H7 (cell line): ENCODE measurements at regions not wholly inside any gene's neighbourhood (a gene's known extent, or its start where the extent isn't known, plus 50 kb on each side); places are given as distances from the start of the nearest gene placed in this dataset.

ENCODE experiments used
- DNase-seq: peaks from one replicate; pipeline ENCODE4 v3.0.0; 2012
- H3K27me3 ChIP-seq: 2 replicates; pipeline ENCODE4 v1.6.0; 2011; ENCODE audit warnings: mild to moderate bottlenecking, low read length; ENCODE audit not compliant: control insufficient read depth, insufficient read depth
- H3K36me3 ChIP-seq: replicated peaks from 2 replicates; pipeline ENCODE4 v1.5.1; 2011; ENCODE audit warnings: low read length; ENCODE audit not compliant: control insufficient read depth, insufficient read depth
- H3K4me3 ChIP-seq: 2 replicates; pipeline ENCODE4 v1.5.1; 2011; ENCODE audit warnings: low read depth, mild to moderate bottlenecking, control low read depth, low read length, moderate library complexity; ENCODE audit not compliant: insufficient read depth

GRCh38 chr16:54398986-54399385, 112.4 kb upstream of the IRX3 start:
- H3K4me3 ChIP-seq = no peak overlapping the region
- DNase-seq = no peak
- H3K36me3 ChIP-seq = no peaks in the 10 kb centered on the region
- no peaks in the 10 kb centered on the region for H3K27me3 ChIP-seq

- Histone ChIP-seq H3K27me3 (no peaks in the 10 kb centered on the region), H3K36me3 (no peaks in the 10 kb centered on the region), H3K4me3 (no peak overlapping the region)
- DNase-seq = no peak
Observed at GRCh38 chr16:54397838-54398237, 111.3 kb upstream of the IRX3 start.

GRCh38 chr16:54397190-54397835, 110.7 kb upstream of the IRX3 start:
- Histone ChIP-seq H3K36me3 (no peaks in the 10 kb centered on the region), H3K4me3 (no peak overlapping the region), H3K27me3 (no peaks in the 10 kb centered on the region)
- no peak for DNase-seq

GRCh38 chr16:54389836-54390494, 103.4 kb upstream of the IRX3 start:
- no peak for DNase-seq
- Histone ChIP-seq H3K4me3 (no peak overlapping the region), H3K27me3 (no peaks in the 10 kb centered on the region), H3K36me3 (no peaks in the 10 kb centered on the region)

GRCh38 chr16:54385141-54385540, 98.6 kb upstream of the IRX3 start:
- no peak for DNase-seq
- no peaks in the 10 kb centered on the region for H3K27me3 ChIP-seq
- H3K36me3 ChIP-seq = no peaks in the 10 kb centered on the region
- H3K4me3 ChIP-seq = no peak overlapping the region

GRCh38 chr16:54381601-54382313, 95.2 kb upstream of the IRX3 start:
- no peak for DNase-seq
- no peak overlapping the region for H3K4me3 ChIP-seq
- no peaks in the 10 kb centered on the region for H3K27me3 ChIP-seq
- no peaks in the 10 kb centered on the region for H3K36me3 ChIP-seq

- no peak overlapping the region for H3K4me3 ChIP-seq
- no peaks in the 10 kb centered on the region for H3K27me3 ChIP-seq
- H3K36me3 ChIP-seq = no peaks in the 10 kb centered on the region
- no peak for DNase-seq
Observed at GRCh38 chr16:54375071-54375470, 88.5 kb upstream of the IRX3 start.

GRCh38 chr16:54373534-54374520, 87.2 kb upstream of the IRX3 start:
- H3K4me3 ChIP-seq = no peak overlapping the region
- no peaks in the 10 kb centered on the region for H3K27me3 ChIP-seq
- DNase-seq = no peak
- no peaks in the 10 kb centered on the region for H3K36me3 ChIP-seq

- Histone ChIP-seq H3K27me3 (no peaks in the 10 kb centered on the region), H3K4me3 (no peak overlapping the region), H3K36me3 (no peaks in the 10 kb centered on the region)
- DNase-seq = peak; percentile 64
Observed at GRCh38 chr16:54370278-54371040, 83.9 kb upstream of the IRX3 start.

- H3K4me3 ChIP-seq = no peak overlapping the region
- H3K27me3 ChIP-seq = no peaks in the 10 kb centered on the region; the same call in 1 of the 2 replicates
- no peaks in the 10 kb centered on the region for H3K36me3 ChIP-seq
- no peak for DNase-seq
Observed at GRCh38 chr16:54369861-54370260, 83.3 kb upstream of the IRX3 start.

GRCh38 chr16:54366943-54367342, 80.4 kb upstream of the IRX3 start:
- no peak for DNase-seq
- H3K4me3 ChIP-seq = no peak overlapping the region
- H3K27me3 ChIP-seq = no peaks in the 10 kb centered on the region; the same call in 1 of the 2 replicates
- no peaks in the 10 kb centered on the region for H3K36me3 ChIP-seq

- no peaks in the 10 kb centered on the region; the same call in 1 of the 2 replicates for H3K27me3 ChIP-seq
- no peak overlapping the region for H3K4me3 ChIP-seq
- DNase-seq = no peak
- no peaks in the 10 kb centered on the region for H3K36me3 ChIP-seq
Observed at GRCh38 chr16:54365990-54366634, 79.5 kb upstream of the IRX3 start.

- Histone ChIP-seq H3K36me3 (no peaks in the 10 kb centered on the region), H3K4me3 (no peak overlapping the region), H3K27me3 (no peaks in the 10 kb centered on the region; the same call in 1 of the 2 replicates)
- no peak for DNase-seq
Observed at GRCh38 chr16:54363766-54364165, 77.2 kb upstream of the IRX3 start.
